Lower leg skin (tissue), 4 donors: ENCODE measurements at regions not wholly inside any gene's neighbourhood (a gene's known extent, or its start where the extent isn't known, plus 50 kb on each side); places are given as distances from the start of the nearest gene placed in this dataset.

Source experiments
- DNase-seq, 2 donors: peaks; one replicate each; pipeline ENCODE4 v3.0.0-alpha.2; 2019; ENCODE audit warnings: low spot score in 2 of 2
- H3K4me3 ChIP-seq: fragments of 200-600 bp; sonication (generic); 2 replicates; pipeline ENCODE4 v1.5.1; 2017; ENCODE audit warnings: mild to moderate bottlenecking, low read depth; ENCODE audit not compliant: poor library complexity, severe bottlenecking
- POLR2A ChIP-seq, 2 donors: fragments of 450-650 bp; IDR thresholded peaks; one replicate each; pipeline ENCODE4 v1.6.1; 2016 to 2017; ENCODE audit warnings: antibody characterized with exemption in 2 of 2, mild to moderate bottlenecking in 1 of 2, moderate library complexity in 1 of 2
- WGBS, 2 donors: methylation state at CpG; one replicate each; pipeline ENCODE4 v1.1.5; 2018; 5-methylcytosine and 5-hydroxymethylcytosine counted together
- intact Hi-C: fragments of 100-400 bp; cut with DNase I; formaldehyde crosslinking; loops from one replicate; pipeline ENCODE4 v1.15.0; 2023; ENCODE audit warnings: low total_unique reads
- TF ChIP-seq, protein P1 (sequence below), 3 donors: fragments of 450-650 bp; IDR thresholded peaks; one replicate each; pipeline ENCODE4 v1.5.1; 2016; ENCODE audit warnings: antibody characterized with exemption in 3 of 3, mild to moderate bottlenecking in 3 of 3, moderate library complexity in 2 of 3

DNA sequence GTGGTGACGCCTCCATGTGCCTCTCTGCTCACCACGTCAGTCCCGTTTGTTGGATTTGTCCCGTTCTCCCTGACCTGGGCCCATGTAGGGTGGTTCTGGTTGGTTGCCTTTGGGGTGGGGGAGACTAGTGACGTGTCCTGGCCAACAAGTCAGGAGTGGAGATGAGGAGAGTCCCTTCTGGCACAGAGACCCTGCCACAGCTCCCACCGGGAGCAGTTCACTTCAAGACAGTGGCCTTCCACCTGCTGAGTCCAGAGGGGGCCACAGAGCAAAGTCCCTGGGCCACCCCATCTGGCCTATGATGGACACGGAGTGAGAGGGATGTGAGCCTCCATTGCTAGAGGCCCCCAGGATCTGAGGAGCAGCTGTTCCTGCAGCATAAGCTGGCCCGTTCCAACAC, 405.6 kb downstream of the TCERG1L start:
- TF ChIP-seq, protein P1, sequence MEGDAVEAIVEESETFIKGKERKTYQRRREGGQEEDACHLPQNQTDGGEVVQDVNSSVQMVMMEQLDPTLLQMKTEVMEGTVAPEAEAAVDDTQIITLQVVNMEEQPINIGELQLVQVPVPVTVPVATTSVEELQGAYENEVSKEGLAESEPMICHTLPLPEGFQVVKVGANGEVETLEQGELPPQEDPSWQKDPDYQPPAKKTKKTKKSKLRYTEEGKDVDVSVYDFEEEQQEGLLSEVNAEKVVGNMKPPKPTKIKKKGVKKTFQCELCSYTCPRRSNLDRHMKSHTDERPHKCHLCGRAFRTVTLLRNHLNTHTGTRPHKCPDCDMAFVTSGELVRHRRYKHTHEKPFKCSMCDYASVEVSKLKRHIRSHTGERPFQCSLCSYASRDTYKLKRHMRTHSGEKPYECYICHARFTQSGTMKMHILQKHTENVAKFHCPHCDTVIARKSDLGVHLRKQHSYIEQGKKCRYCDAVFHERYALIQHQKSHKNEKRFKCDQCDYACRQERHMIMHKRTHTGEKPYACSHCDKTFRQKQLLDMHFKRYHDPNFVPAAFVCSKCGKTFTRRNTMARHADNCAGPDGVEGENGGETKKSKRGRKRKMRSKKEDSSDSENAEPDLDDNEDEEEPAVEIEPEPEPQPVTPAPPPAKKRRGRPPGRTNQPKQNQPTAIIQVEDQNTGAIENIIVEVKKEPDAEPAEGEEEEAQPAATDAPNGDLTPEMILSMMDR (IDR thresholded peaks at IDR 0.05): no peak
- TF ChIP-seq POLR2A (IDR thresholded peaks at IDR 0.05): no peak
- peak in 1 of 2 donors; percentile 36 for DNase-seq
- intact Hi-C loops: no loop called here
- 79 to 83% methylated on average over 8 of the region's 8 CpGs for WGBS, 2 donors
- no peak overlapping the region for H3K4me3 ChIP-seq

DNA sequence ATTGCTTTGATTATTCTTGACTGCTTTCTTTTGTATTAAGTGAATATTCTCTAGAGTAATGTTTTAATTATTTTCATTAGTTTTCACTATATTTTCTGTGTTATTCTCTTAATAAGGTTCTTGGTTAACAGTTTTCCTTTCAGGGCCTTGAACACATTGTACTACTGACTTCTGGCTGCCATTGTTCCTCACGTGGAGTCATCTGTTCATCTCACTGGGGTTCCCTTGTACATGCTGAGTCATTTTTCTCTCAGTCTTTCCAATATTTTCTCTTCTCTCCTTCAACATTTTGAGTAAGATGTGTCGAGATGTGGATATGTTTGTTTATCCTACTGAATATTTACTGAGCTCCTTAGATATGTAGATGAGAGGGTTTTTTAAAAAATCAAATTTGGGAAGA, 400.7 kb downstream of the TCERG1L start:
- intact Hi-C loops: no loop called here
- no peak for DNase-seq
- TF ChIP-seq POLR2A (IDR thresholded peaks at IDR 0.05): no peak
- TF ChIP-seq, protein P1 (IDR thresholded peaks at IDR 0.05): no peak
- WGBS, 2 donors: 83 to 88% methylated on average over 2 of the region's 2 CpGs
- H3K4me3 ChIP-seq: no peak overlapping the region

DNA sequence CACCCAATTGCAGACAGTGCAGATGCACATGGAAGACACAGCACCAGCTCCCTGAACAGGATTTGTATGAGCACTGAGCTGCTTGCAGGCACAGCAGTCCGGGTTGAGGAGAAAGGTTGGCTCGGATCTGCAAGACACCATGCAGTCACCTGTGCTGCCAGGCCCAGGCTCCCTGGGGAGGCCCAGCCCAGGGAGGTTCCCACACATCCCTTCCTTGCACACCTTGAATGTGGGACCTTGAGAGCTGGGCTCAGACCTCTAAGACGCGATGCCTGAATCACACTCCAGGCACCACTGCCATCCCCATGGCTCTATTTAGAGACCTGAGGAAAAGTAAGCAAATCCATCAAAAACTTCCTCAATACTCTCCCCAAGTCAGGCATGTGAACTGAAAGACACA, 397.7 kb downstream of the TCERG1L start:
- intact Hi-C loops: no loop called here
- 81 to 97% methylated on average over 3 to 4 of the region's 4 CpGs for WGBS, 2 donors
- TF ChIP-seq, protein P1 (IDR thresholded peaks at IDR 0.05): no peak
- no peak for TF ChIP-seq POLR2A (IDR thresholded peaks at IDR 0.05)
- DNase-seq: no peak
- no peak overlapping the region for H3K4me3 ChIP-seq

DNA sequence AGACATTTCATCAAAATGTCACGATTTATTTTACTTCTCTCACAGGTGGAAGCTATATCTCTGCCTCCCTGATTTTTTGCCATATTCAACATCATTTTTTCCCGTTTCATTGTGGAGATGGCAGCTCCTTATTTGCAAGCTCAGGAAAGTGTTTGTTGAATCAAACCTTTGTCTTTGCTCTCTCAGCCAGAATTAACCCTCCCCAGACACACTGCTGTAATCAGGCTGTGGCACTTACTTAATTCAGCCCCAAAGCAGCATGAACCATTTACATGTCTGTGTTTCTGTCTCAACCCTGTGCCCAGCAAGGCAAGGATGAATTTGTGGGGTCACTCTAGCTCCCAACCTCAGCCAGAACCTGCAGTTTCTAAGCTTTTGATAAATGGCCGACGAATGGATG, 397.2 kb downstream of the TCERG1L start:
- TF ChIP-seq, protein P1 (IDR thresholded peaks at IDR 0.05): no peak
- TF ChIP-seq POLR2A (IDR thresholded peaks at IDR 0.05): no peak
- intact Hi-C loops: no loop called here
- DNase-seq: no peak
- no peak overlapping the region for H3K4me3 ChIP-seq
- WGBS, 2 donors: 77 to 79% methylated on average over 4 of the region's 4 CpGs

DNA sequence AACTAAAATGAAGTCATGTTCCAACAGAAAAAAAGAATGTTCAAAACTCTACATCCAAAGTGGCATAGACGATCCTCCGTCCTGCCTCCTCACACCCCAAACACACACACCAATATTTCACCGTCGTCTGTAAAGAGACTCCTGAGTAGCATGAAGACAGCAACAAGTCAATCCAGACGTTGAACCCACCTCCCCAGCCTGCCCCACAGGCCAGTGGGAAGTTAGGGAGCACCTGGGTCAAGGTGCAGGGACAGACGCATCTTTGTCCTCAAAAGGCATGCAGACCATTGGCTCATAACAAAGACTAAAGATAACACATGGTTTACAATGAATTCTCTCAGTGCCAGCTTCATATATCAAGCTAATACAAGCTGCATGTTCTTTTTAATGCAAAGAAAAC, 396.5 kb downstream of the TCERG1L start:
- WGBS, 2 donors: 77 to 79% methylated on average over 6 of the region's 6 CpGs
- intact Hi-C loops: no loop called here

DNA sequence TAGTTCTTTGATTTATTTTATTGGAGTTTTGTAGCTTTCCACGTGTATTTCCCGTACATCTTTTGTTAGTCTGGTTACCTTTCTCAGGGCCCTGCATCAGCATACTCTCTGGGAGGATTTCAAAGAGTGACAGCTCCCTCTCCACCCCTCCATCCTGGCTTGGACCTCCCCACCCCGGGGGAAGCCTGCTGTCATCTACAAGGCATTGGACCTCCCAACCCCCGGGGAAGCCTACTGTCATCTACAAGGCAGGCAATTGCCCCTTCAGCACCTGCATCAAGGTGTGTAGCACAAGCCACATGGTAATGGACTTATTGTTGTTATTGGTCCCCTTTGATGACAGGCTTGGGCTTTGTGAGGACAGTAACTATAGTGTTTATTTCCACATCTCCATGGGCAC, 390.1 kb downstream of the TCERG1L start:
- H3K4me3 ChIP-seq: no peak overlapping the region
- intact Hi-C loops: no loop called here
- no peak for DNase-seq
- 70 to 72% methylated on average over 4 of the region's 4 CpGs for WGBS, 2 donors
- no peak for TF ChIP-seq POLR2A (IDR thresholded peaks at IDR 0.05)
- TF ChIP-seq, protein P1 (IDR thresholded peaks at IDR 0.05): no peak

More for the DNA sequence above, 396.5 kb downstream of the TCERG1L start:
- H3K4me3 ChIP-seq: no peak overlapping the region
- DNase-seq: no peak
- TF ChIP-seq, protein P1 (IDR thresholded peaks at IDR 0.05): no peak
- TF ChIP-seq POLR2A (IDR thresholded peaks at IDR 0.05): no peak
